ENCODE measurements at regions not wholly inside any gene's neighbourhood (a gene's known extent, or its start where the extent isn't known, plus 50 kb on each side); places are given as distances from the start of the nearest gene placed in this dataset.

DNA sequence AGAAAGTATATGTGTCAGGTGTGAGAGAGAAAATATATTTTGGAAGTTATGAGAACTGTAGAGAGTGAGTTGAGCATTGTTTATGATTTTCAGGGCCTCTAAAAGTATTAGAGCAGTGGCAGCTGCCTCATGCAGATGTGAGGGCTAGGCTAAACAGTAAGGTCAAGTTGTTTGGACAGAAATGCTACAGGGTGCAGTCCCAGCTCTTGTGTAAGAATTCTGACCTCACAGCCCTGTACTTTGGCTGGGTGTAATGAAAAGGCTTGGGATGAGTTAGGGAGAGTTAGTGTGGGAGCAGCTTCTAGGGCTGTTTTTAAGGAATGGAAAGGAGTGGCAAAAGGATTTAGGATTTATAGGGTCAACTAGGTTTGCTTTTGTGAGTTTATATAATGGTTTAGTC lies 764.8 kb upstream of the ADGRB3 start:
- TF ChIP-seq, protein P1, sequence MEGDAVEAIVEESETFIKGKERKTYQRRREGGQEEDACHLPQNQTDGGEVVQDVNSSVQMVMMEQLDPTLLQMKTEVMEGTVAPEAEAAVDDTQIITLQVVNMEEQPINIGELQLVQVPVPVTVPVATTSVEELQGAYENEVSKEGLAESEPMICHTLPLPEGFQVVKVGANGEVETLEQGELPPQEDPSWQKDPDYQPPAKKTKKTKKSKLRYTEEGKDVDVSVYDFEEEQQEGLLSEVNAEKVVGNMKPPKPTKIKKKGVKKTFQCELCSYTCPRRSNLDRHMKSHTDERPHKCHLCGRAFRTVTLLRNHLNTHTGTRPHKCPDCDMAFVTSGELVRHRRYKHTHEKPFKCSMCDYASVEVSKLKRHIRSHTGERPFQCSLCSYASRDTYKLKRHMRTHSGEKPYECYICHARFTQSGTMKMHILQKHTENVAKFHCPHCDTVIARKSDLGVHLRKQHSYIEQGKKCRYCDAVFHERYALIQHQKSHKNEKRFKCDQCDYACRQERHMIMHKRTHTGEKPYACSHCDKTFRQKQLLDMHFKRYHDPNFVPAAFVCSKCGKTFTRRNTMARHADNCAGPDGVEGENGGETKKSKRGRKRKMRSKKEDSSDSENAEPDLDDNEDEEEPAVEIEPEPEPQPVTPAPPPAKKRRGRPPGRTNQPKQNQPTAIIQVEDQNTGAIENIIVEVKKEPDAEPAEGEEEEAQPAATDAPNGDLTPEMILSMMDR (IDR thresholded peaks at IDR 0.05), result no peak
- no peak for TF ChIP-seq EP300 (IDR thresholded peaks at IDR 0.05; ENCODE audit: low read depth)
- no peak for TF ChIP-seq POLR2A (IDR thresholded peaks at IDR 0.05)
